Fibroblast of pulmonary artery (primary cell): ENCODE measurements at regions not wholly inside any gene's neighbourhood (a gene's known extent, or its start where the extent isn't known, plus 50 kb on each side); places are given as distances from the start of the nearest gene placed in this dataset.

Experiments used
- DNase-seq: peaks from one replicate; pipeline ENCODE4 v3.0.0-alpha.2; 2010; ENCODE audit warnings: low read depth
- H3K4me3 ChIP-seq: replicated peaks from 2 replicates; pipeline ENCODE4 v1.5.1; 2011; ENCODE audit warnings: low read depth, mild to moderate bottlenecking, control low read depth, low read length, moderate library complexity
- TF ChIP-seq, protein P1 (sequence below): IDR thresholded peaks from 2 replicates; pipeline ENCODE4 v1.5.1; 2011; ENCODE audit warnings: mild to moderate bottlenecking, control low read depth, low read length, inconsistent platforms; ENCODE audit errors: missing control alignments

GRCh38 chr4:144360146-144360793, 219.8 kb upstream of the GYPA start:
- no peak for DNase-seq
- H3K4me3 ChIP-seq: no peak overlapping the region
- TF ChIP-seq, protein P1, sequence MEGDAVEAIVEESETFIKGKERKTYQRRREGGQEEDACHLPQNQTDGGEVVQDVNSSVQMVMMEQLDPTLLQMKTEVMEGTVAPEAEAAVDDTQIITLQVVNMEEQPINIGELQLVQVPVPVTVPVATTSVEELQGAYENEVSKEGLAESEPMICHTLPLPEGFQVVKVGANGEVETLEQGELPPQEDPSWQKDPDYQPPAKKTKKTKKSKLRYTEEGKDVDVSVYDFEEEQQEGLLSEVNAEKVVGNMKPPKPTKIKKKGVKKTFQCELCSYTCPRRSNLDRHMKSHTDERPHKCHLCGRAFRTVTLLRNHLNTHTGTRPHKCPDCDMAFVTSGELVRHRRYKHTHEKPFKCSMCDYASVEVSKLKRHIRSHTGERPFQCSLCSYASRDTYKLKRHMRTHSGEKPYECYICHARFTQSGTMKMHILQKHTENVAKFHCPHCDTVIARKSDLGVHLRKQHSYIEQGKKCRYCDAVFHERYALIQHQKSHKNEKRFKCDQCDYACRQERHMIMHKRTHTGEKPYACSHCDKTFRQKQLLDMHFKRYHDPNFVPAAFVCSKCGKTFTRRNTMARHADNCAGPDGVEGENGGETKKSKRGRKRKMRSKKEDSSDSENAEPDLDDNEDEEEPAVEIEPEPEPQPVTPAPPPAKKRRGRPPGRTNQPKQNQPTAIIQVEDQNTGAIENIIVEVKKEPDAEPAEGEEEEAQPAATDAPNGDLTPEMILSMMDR: no peak

DNA sequence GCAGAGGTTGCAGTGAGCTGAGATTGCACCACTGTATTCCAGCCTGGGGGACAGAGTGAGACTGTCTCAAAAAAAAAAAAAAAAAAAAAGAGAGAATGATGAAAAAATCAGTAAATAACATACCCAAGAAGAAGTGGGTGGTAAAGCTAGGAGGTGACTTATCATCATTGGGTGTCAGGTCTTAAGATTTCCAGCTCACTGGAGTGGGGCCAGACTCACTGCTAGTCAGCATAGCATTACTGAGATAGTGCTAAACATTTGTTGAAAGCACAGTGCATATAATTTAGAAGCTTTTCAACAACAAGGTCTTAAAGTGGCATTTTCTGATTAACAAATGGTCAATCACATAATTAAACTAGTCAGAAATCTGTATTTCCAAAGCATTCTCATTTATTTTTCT, 221.8 kb upstream of the GYPA start:
- TF ChIP-seq, protein P1: no peak
- no peak for DNase-seq
- H3K4me3 ChIP-seq: no peak overlapping the region

- DNase-seq: no peak
- TF ChIP-seq, protein P1: no peak
- H3K4me3 ChIP-seq: no peak overlapping the region
Measured at GRCh38 chr4:144363890-144364289, 223.4 kb upstream of the GYPA start.

- no peak for DNase-seq
- H3K4me3 ChIP-seq: no peak overlapping the region
- TF ChIP-seq, protein P1: no peak
Measured at GRCh38 chr4:144366425-144366824, 225.9 kb upstream of the GYPA start.

GRCh38 chr4:144371485-144371884, 231.0 kb upstream of the GYPA start:
- TF ChIP-seq, protein P1: no peak
- no peak overlapping the region for H3K4me3 ChIP-seq
- DNase-seq: no peak

GRCh38 chr4:144374065-144374464, 233.5 kb upstream of the GYPA start:
- H3K4me3 ChIP-seq: no peak overlapping the region
- TF ChIP-seq, protein P1: no peak
- no peak for DNase-seq

DNA sequence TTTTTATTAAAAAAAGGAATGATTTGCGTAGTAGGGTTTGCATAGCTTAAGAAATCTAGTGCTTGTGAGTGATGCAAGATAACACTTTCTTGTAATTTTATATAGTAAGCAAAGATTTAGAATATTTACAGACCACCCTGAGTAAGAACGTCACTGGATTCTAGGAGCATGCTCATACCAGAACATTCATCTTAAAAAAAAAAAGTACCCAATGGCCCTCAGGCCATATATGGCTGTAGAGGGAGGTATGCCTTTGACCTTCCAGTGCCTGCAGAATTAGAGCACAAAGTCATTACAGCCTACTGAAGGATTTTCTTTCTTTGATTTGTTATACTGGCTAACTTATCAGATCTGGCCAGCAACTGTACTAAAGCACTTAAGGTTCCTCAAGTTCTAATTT, 236.3 kb upstream of the GYPA start:
- no peak for DNase-seq

More for the DNA sequence above, 236.3 kb upstream of the GYPA start:
- H3K4me3 ChIP-seq: no peak overlapping the region
- TF ChIP-seq, protein P1: no peak
